GM23338 (cell line): ENCODE measurements at regions not wholly inside any gene's neighbourhood (a gene's known extent, or its start where the extent isn't known, plus 50 kb on each side); places are given as distances from the start of the nearest gene placed in this dataset.

Source experiments
- ATAC-seq: fragments of 200-7000 bp; cut with Tn5 transposase; 3 replicates; pipeline ENCODE4 v1.9.1; 2020
- DNase-seq: peaks from one replicate; pipeline ENCODE4 v3.0.0-alpha.2; 2015; ENCODE audit warnings: low spot score
- H2AFZ ChIP-seq: fragments of 200-600 bp; sonication (generic); 2 replicates; pipeline ENCODE4 v1.8.0; 2016; ENCODE audit warnings: antibody characterized with exemption, mild to moderate bottlenecking, moderate library complexity
- H3F3A ChIP-seq: fragments of 200-600 bp; sonication (generic); replicated peaks from 2 replicates; pipeline ENCODE4 v1.8.0; 2017; ENCODE audit warnings: antibody characterized with exemption, mixed run types, low read depth
- H3K27ac ChIP-seq: fragments of 200-600 bp; sonication (generic); 2 replicates; pipeline ENCODE4 v1.6.1; 2016; ENCODE audit warnings: low read depth
- H3K27me3 ChIP-seq: fragments of 200-600 bp; sonication (generic); 2 replicates; pipeline ENCODE4 v1.8.0; 2016; ENCODE audit warnings: mild to moderate bottlenecking, mixed run types, moderate library complexity; ENCODE audit not compliant: insufficient read depth
- H3K36me3 ChIP-seq: fragments of 200-600 bp; sonication (generic); 2 replicates; pipeline ENCODE4 v1.8.0; 2016; ENCODE audit warnings: mild to moderate bottlenecking; ENCODE audit not compliant: insufficient read depth
- H3K4me1 ChIP-seq: fragments of 200-600 bp; sonication (generic); 2 replicates; pipeline ENCODE4 v1.8.0; 2016; ENCODE audit warnings: mild to moderate bottlenecking, moderate library complexity; ENCODE audit not compliant: insufficient read depth
- H3K4me2 ChIP-seq: fragments of 200-600 bp; sonication (generic); 2 replicates; pipeline ENCODE4 v1.7.1; 2017; ENCODE audit warnings: mixed run types
- H3K4me3 ChIP-seq: fragments of 200-600 bp; sonication (generic); 2 replicates; pipeline ENCODE4 v1.6.1; 2016; ENCODE audit warnings: mixed run types
- H3K79me2 ChIP-seq: fragments of 200-600 bp; sonication (generic); replicated peaks from 2 replicates; pipeline ENCODE4 v1.8.0; 2017; ENCODE audit warnings: mild to moderate bottlenecking; ENCODE audit not compliant: insufficient read depth
- H3K9me2 ChIP-seq: fragments of 200-600 bp; sonication (generic); 2 replicates; pipeline ENCODE4 v1.8.0; 2017; ENCODE audit not compliant: insufficient read depth
- H4K20me1 ChIP-seq: fragments of 200-600 bp; sonication (generic); replicated peaks from 2 replicates; pipeline ENCODE4 v1.8.0; 2017; ENCODE audit warnings: mild to moderate bottlenecking; ENCODE audit not compliant: insufficient read depth
- H3K27ac Mint-ChIP-seq: 2 replicates; pipeline ENCODE4 v1.8.0; 2020; ENCODE audit warnings: inconsistent platforms, mild to moderate bottlenecking, moderate library complexity, mixed read lengths
- H3K27me3 Mint-ChIP-seq: 3 replicates; pipeline ENCODE4 v1.8.0; 2022; ENCODE audit warnings: low read depth, mild to moderate bottlenecking, moderate library complexity, mixed read lengths, inconsistent platforms; ENCODE audit not compliant: insufficient read depth, poor library complexity
- H3K36me3 Mint-ChIP-seq: 3 replicates; pipeline ENCODE4 v1.8.0; 2021; ENCODE audit warnings: low read depth, mild to moderate bottlenecking, inconsistent platforms, moderate library complexity, mixed read lengths
- H3K4me1 Mint-ChIP-seq: 3 replicates; pipeline ENCODE4 v1.8.0; 2020; ENCODE audit warnings: mild to moderate bottlenecking, inconsistent platforms, mixed read lengths
- H3K4me3 Mint-ChIP-seq: 3 replicates; pipeline ENCODE4 v1.8.0; 2021; ENCODE audit warnings: moderate library complexity, mild to moderate bottlenecking, inconsistent platforms, mixed read lengths
- H3K9me3 Mint-ChIP-seq: 3 replicates; pipeline ENCODE4 v1.8.0; 2020; ENCODE audit warnings: moderate library complexity, mild to moderate bottlenecking, inconsistent platforms, mixed read lengths
- CREB1 ChIP-seq: fragments of 250-450 bp; sonication (Bioruptor Pico); IDR thresholded peaks from 2 replicates; pipeline ENCODE4 v1.5.0; 2020; ENCODE audit warnings: low read depth, mild to moderate bottlenecking, moderate library complexity
- CTCF ChIP-seq, 2 experiments: fragments of 200-600 bp in 1 of 2; sonication (generic) in 1 of 2; conservative IDR thresholded peaks; 2 replicates each; pipeline versions ENCODE4 v1.5.1 to v1.6.1; 2016 to 2017; ENCODE audit warnings: antibody characterized with exemption in 2 of 2, low read depth in 2 of 2, mild to moderate bottlenecking in 2 of 2, moderate library complexity in 1 of 2
- ETS1 ChIP-seq: IDR thresholded peaks from 2 replicates; pipeline ENCODE4 v1.6.1; 2016; ENCODE audit warnings: antibody characterized with exemption
- EZH2 ChIP-seq: fragments of 200-600 bp; sonication (generic); IDR thresholded peaks from one replicate; pipeline ENCODE4 v1.8.0; 2017; ENCODE audit warnings: antibody characterized with exemption, mild to moderate bottlenecking, low read depth; ENCODE audit not compliant: unreplicated experiment
- EZH2phosphoT487 ChIP-seq: fragments of 200-600 bp; sonication (generic); IDR thresholded peaks from one replicate; pipeline ENCODE4 v1.8.1; 2018; ENCODE audit warnings: antibody characterized with exemption; ENCODE audit not compliant: unreplicated experiment
- JUNB ChIP-seq: IDR thresholded peaks from one replicate; pipeline ENCODE4 v1.6.1; 2016; ENCODE audit warnings: antibody characterized with exemption; ENCODE audit not compliant: unreplicated experiment
- NANOG ChIP-seq: IDR thresholded peaks from 2 replicates; pipeline ENCODE4 v1.6.1; 2016; ENCODE audit warnings: antibody characterized with exemption, borderline replicate concordance
- POLR2AphosphoS5 ChIP-seq: IDR thresholded peaks from 2 replicates; pipeline ENCODE4 v1.6.1; 2016; ENCODE audit warnings: antibody characterized with exemption, low read depth
- REST ChIP-seq: IDR thresholded peaks from one replicate; pipeline ENCODE4 v1.6.1; 2018; ENCODE audit warnings: antibody characterized with exemption; ENCODE audit not compliant: unreplicated experiment
- STAT1 ChIP-seq: IDR thresholded peaks from one replicate; pipeline ENCODE4 v1.6.1; 2016; ENCODE audit warnings: antibody characterized with exemption; ENCODE audit not compliant: unreplicated experiment
- ZNF114 ChIP-seq: fragments of 250-450 bp; sonication (Bioruptor Pico); IDR thresholded peaks from 2 replicates; pipeline ENCODE4 v1.5.0; 2020; ENCODE audit warnings: mild to moderate bottlenecking, moderate library complexity
- ZNF331 ChIP-seq: fragments of 250-450 bp; sonication (Bioruptor Pico); IDR thresholded peaks from 2 replicates; pipeline ENCODE4 v1.5.0; 2020; ENCODE audit warnings: low read depth, mild to moderate bottlenecking, moderate library complexity
- ZNF462 ChIP-seq: fragments of 250-450 bp; sonication (Bioruptor Pico); IDR thresholded peaks from 2 replicates; pipeline ENCODE4 v1.5.0; 2020; ENCODE audit warnings: mild to moderate bottlenecking, moderate library complexity

- peaks cover 3% of the 10 kb centered on the region; the same call in 2 of the 3 replicates for H3K9me3 Mint-ChIP-seq
- Histone ChIP-seq H4K20me1 (no peaks in the 10 kb centered on the region), H3K4me1 (peaks cover 12% of the 10 kb centered on the region; the same call in 1 of the 2 replicates), H3K9me2 (no peaks in the 10 kb centered on the region), H3K27me3 (no peaks in the 10 kb centered on the region), H3K36me3 (no peaks in the 10 kb centered on the region), H3K79me2 (no peaks in the 10 kb centered on the region), H2AFZ (peak overlapping the region; percentile 69; the same call in 1 of the 2 replicates), H3K27ac (no peak overlapping the region), H3K4me3 (no peak overlapping the region), H3F3A (no peaks in the 10 kb centered on the region; the same call in 1 of the 2 replicates), H3K4me2 (no peak overlapping the region)
- no peak overlapping the region for H3K27ac Mint-ChIP-seq
- TF ChIP-seq ZNF331 (CRISPR knock-in tag) (no peak), STAT1 (no peak), EZH2phosphoT487 (no peak), POLR2AphosphoS5 (no peak), REST (no peak), NANOG (no peak), CTCF (conservative IDR thresholded peaks at IDR 0.05; ENCODE audit: low read depth in 2 of 2) (no peak), ZNF462 (CRISPR knock-in tag) (no peak), JUNB (no peak), ZNF114 (CRISPR knock-in tag) (no peak), CREB1 (CRISPR knock-in tag) (no peak), ETS1 (no peak), EZH2 (no peak)
- H3K4me1 Mint-ChIP-seq = peaks cover 31% of the 10 kb centered on the region
- H3K27me3 Mint-ChIP-seq = peaks cover 7% of the 10 kb centered on the region
- no peaks in the 10 kb centered on the region for H3K36me3 Mint-ChIP-seq
- H3K4me3 Mint-ChIP-seq = no peak overlapping the region
- DNase-seq (no peak), ATAC-seq (peak; percentile 47)
These were observed 142.5 kb upstream of the PPP2R2D start for GRCh38 chr10:131758062-131758938.
